ENCODE measurements at regions not wholly inside any gene's neighbourhood (a gene's known extent, or its start where the extent isn't known, plus 50 kb on each side); places are given as distances from the start of the nearest gene placed in this dataset.

GRCh38 chr7:79507131-79507530, 53.7 kb upstream of the MAGI2 start:
- no peak for DNase-seq (ENCODE audit: low read depth in 2 of 2, low spot score in 1 of 2)

GRCh38 chr7:79506481-79506880, 53.0 kb upstream of the MAGI2 start:
- DNase-seq (ENCODE audit: low read depth in 2 of 2, low spot score in 1 of 2): no peak

- DNase-seq (ENCODE audit: low read depth in 2 of 2, low spot score in 1 of 2): no peak
Measured at GRCh38 chr7:79504607-79505389, 51.3 kb upstream of the MAGI2 start.
